HG02973 (cell line): ENCODE measurements at regions not wholly inside any gene's neighbourhood (a gene's known extent, or its start where the extent isn't known, plus 50 kb on each side); places are given as distances from the start of the nearest gene placed in this dataset.
"Not testable (repeated sequence)": the region's sequence is repeated elsewhere in the genome, so short reads cannot be mapped to it uniquely, and the experiment has no call there.

Experiments used
- ATAC-seq: cut with Tn5 transposase; IDR thresholded peaks from one replicate; pipeline ENCODE4 v1.9.1; 2021; ENCODE audit warnings: moderate library complexity; ENCODE audit not compliant: unreplicated experiment

DNA sequence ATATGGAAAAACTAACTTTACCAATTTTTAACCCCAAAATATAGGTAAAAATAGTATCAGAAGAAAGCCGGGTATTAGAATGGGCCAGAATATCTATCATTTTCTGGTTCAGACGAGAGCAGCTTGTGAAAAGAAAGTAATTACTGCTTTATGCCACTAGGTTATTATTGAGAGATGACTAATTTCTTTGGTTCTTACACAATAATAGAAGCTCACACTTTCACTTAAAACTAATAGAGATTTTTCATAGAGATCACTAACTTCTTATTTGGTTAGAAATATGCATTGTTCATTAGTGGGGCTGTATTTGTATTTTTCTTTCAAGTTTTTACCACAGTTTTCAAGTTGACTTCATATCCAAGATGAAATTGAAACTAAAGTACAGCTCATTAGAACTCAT lies 1241.2 kb upstream of the FLRT2 start:
- no peak for ATAC-seq

DNA sequence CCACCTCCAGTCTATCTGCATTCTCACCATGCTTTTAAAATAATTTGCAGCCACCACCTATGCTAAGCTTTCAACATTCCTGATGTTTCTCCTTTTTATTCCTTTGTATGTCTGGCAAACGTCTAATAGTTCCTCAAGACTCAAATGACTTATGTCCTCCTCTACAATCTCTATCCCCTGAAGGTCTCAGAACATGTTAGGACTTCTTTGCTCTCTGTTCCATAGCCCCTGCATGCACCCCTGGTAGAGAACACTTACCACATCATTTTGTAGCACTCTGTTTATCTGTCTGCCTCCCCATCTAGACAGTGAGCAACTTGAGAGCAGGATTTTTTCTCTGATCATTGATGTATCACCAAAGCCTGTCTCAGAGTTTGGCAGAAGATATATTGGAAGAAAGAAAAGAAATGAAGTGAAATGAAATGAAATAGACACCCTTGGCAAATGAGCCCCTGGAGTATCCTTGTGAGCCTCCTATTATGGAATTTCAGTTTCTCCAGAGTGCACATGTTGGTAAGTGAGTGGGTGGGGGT lies 1231.2 kb upstream of the FLRT2 start:
- no peak for ATAC-seq

DNA sequence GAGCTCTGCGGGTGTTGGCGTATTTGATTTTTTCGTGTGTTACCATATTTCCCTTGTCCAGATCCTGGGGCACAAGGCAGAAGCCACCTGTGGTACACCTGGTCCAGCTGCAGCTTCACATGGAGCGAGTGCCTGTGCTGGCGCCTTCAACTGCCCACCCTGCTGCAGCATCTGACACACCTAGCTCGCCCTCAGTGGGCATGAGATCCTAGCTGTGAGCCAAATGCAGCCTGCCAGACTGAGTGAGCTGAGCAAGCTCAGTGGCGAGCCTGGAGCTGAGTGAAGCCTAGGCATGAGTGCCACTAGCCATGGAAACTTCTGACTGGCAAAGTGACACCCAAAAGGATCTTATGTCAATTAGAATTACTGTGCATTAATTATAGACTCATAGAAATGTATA lies 1226.8 kb upstream of the FLRT2 start:
- ATAC-seq: no peak

DNA sequence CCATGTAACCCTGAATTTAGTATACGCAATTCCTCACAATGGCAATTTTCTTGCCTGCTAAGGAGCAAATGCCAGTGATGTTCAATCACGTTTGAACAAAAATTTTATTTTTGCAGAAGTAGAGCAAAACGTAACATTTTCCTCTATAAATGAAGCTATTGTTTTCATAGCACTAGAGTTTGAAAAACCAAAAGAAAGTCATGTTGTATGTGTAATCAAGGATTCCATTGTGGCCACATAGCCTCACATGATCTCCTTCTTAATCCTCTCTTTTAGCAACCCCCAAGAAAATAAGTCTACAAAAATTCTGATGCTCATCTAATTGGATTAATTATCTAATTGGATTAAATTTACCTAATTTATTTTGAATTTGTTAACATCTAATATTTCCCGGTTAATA lies 1217.4 kb upstream of the FLRT2 start:
- no peak for ATAC-seq

DNA sequence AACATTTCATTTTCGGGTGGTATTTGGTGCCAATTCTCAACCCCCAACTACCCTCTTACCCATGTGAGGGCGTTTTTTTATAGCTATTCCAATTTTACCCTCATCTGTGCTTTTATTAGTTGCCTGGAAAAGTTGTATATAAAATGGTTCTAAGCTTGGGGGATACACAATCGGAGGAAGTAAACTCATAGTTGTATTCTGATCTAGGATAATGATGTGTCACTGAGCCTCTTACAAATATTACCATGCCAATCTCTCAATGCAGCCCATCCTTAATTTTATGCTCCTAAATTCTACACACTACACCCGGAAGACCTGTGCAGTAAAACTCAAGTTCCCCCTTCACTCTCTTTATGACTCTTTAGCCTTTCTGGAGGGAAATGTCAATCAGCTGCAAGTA lies 1206.5 kb upstream of the FLRT2 start:
- no peak for ATAC-seq

DNA sequence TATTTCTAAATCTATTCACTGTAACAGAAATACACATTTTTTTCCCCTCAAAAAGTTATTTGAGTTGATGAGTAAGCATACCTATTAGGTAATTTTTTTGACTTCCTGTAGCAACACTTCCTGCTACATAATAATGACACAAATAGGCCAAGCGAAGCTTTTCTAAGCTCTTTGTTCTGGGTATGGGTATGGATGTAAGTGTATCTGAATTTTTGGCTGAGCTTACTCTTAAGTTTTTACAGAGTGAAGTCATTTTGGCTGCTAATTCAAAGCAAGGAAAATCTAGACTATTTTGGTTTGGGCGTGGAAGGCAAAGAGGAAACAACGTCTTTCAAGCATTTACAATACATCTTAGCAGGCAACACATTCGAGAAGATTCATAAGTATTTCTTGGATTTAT lies 1206.0 kb upstream of the FLRT2 start:
- no peak for ATAC-seq

DNA sequence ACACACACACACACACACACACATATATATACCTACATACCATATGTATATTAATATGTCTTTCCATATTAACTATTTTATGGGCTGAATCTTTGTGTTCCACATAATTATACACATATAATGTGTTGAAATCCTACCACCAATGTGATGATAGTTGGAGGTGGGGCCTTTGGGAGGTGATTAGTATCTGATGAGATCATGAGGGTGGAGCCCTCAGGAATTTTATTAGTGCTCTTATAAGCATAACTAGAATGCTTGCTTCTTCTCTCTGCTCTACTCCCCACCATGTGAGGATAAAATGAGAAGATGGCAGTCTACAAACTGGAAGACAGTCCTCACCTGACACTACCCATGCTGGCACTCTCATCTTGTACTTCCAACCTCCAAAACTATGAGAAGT lies 1193.5 kb upstream of the FLRT2 start:
- ATAC-seq: no peak

DNA sequence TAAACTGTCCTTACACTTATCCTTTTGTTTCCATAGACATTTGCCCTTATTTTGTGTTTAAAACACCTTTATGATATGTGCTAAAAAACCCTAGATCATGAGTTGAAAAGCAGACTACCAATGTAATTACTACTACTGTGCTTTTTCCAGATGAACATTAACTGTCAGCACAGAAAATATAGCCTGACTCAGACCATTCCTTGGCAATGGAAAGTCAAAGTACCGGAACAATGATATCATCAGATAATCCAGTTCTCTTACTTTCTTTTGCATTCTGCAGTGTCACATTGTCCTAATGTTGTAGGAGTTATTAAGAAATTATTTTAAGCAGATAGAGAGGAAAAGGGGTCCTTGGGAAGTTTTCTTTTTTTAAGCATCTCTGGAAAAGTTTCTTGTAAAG lies 1189.0 kb upstream of the FLRT2 start:
- ATAC-seq: no peak

DNA sequence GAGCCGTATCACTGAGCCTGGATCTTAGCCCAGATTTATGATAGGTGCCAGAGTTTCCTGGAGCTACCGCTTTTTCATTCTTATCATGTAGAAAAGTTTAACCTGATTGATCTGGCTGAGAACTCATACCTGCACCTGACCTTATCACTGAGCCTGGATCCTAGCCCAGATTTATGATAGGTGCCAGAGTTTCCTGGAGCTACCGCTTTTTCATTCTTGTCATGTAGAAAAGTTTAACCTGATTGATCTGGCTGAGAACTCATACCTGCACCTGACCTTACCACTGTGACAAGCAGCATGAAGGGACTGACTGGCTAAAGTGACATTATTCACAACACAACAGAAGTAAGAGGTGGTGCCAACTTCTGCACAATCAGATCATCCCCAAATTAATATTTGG lies 1188.1 kb upstream of the FLRT2 start:
- ATAC-seq: not testable (repeated sequence)

DNA sequence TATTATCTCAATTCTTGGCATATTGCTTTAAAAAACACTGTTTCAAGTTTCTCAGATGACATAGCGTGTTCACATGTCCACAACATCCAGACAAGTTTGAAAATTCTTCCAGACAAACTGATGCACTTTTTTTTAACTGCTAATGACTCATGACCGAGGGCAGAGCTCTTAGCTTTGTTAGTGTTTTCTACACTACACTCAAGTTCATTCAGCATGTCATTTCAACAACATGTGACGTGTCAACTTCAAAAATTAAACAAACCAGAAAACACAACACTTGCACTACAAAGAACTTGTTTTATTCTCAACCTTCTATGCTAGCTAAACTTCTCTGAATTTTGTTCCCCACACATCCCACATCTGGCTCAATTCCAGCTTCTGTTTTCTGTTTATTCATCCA lies 1186.3 kb upstream of the FLRT2 start:
- ATAC-seq: no peak

DNA sequence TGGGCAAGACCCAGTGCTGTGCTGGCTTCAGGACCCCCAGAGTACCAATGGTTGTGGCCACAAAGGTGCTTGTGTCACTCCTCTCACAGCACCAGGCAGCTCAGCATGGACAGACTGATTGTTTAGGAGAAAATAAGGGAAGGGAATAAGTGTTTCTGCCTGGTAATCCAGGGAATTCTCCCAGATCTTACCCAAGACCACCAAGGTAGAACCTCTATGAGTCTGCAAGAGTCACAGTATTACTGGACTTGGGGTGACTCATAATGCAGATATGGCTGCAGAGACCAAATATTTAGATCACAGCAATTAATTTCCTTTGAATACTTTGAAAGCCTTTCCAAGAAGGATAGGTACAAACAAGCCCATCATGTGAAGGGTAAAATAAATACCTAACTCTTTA lies 1178.3 kb upstream of the FLRT2 start:
- no peak for ATAC-seq

DNA sequence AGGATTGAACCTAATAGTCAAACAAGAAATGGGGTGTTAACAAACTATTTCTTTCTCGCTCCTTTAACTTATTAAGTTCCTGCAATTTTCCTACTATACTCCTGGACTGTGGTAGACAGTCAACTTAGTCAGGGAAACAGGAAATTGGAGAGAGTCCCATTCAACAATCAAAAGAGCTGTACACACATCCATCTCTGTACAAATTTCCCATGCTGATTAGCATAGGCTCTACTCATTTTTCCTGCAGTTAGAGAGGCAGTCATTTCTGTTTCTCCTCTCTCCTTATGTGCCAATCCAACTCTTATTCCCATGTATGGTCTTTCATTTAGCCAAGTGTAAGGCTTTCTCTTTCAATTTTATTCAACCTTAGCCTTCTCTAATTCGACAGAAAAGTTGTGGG lies 1168.5 kb upstream of the FLRT2 start:
- ATAC-seq: no peak

DNA sequence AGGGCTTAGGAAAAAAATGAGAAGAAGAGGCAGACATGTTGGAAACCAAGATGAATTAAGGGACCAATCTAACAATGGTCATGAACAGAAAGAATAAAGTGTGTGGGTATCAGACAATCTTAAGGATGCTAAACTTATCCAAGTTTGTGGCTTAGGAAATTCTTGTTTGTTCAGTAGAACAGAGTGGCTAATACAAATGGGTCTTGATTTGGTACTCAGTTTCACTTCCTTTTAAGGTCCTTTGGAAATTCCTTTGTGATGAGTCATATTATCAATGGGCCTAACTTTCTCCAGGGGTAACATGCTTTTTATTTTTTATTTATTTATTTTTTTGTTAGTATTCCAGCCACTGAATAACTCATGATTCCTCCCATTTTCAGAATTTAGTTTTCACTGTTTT lies 1154.7 kb upstream of the FLRT2 start:
- no peak for ATAC-seq

DNA sequence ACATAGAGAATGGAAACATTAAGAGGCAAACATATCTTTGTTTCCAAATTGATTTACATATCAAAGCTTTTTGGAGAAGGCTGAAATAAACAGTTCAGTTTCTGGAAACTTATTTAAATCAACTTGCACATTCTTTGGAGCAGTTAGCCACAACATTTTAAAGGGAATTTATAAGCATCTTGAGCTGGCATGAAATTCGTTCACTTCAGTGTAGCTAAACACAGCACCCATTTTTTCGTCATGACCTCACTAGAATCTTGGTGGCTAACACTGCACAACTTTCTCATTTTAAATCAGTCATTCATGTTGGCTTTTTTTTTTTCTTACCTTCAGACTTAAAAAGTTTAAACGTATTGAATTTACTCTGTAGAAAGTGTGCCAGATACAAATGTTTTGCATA lies 1139.9 kb upstream of the FLRT2 start:
- ATAC-seq: no peak

DNA sequence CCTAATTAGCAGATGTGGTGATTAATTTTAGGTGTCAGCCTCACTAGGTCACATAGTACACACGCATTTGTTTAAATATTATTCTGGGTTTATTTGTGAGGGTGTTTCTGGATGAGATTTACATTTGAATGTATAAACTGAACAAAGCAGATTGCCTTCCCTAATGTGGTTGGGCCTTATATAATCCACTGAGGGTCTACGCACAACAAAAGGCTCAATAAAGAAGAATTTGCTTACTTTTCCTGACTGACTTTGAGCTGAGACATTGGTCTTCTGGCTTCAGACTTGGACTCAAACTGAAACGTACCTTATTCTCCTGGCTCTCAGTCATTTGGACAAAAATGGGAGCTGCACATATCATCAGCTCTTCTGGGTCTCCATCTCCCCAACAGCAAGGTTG lies 1132.3 kb upstream of the FLRT2 start:
- ATAC-seq: no peak

DNA sequence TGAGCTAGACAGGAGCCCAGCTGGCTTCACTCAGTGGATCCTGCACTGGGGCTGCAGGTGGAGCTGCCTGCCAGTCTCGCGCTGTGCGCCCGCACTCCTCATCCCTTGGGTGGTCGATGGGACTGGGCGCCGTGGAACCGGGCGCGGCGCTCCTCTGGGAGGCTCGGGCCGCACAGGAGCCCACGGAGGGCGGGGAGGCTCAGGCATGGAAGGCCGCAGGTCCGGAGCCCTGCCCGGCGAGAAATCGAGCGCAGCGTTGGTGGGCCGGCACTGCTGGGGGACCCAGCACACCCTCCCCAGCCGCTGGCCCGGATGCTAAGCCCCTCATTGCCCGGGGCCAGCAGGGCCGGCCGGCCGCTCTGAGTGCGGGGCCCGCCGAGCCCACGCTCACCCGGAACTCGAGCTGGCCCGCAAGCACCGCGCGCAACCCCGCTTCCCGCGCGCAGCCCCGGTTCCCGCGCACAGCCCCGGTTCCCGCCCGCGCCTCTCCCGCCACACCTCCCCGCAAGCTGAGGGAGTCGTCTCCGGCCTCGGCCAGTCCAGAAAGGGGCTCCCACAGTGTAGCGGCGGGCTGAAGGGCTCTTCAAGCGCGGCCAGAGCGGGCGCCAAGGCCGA lies 1130.5 kb upstream of the FLRT2 start:
- ATAC-seq: no peak

DNA sequence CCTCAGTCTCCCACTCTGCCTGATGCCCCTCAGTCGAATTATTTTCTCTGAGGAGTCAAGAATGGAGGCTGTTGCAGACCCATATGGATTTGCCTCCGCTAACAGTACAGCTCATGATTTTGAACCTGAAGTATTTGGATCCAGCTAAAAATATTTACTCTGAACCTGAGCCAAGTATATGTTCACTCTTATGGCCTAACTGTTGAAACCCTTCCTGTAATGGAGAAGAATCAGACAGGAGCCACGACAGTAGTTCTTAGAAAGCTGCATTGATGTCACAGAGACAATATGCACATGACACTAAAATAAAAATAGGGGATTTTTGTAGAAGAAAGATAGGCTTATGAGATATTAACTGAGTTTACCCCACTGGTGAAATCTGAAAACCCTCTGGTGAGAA lies 1128.3 kb upstream of the FLRT2 start:
- no peak for ATAC-seq

DNA sequence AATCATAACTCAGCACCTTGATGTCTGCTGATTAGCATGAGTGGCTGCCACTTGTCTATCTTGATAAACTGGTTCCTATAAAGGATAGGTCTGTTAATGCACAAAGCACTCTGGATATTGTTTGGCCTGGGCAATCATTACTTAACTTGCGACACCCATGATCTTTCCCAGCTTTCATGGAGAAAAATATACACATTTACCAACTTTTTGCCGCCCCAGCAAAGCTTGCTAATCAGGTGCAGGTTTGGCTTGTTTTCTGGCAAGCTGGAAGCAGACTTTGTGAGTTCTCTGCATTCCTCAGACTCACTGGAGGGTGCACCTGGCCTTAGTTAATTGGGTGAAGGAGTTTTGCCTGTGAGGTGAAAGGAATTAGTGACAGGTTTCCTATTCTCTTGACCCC lies 1126.4 kb upstream of the FLRT2 start:
- ATAC-seq: no peak

DNA sequence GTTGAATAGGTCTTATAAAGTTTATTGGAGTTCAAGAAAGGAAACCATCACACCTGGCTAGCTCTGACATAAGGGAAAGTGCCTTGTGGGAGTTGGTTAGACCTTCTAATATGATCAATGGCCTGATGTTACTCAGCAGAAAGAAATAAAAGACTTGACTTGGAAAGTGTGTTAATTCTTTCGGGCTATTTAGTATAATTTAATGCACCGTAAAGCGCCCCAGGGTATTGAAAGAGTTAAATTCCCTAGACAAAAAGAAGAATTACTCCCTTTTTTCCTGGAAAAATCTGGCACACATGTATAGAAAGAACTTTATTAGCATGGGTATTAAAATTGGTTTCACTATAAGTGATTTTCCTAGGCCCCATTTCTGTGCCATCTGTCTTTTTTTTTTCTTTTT lies 1125.7 kb upstream of the FLRT2 start:
- no peak for ATAC-seq

DNA sequence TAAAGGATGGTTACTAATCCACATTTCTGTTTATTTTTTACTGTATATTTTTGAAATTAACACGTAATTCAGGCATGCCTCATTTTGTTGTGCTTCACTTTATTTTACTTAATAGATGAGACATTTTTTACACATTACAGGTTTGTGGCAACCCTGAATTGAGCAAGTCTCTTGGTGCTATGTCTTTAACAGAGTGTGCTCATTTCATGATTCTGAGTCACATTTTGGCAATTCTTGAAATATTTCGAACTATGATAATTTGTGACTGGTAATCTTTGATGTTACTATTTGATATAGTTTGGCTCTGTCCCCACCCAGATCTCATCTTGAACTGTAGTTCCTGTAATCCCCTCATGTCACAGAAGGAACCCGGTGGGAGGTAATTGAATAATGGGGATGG lies 1120.5 kb upstream of the FLRT2 start:
- ATAC-seq: no peak

DNA sequence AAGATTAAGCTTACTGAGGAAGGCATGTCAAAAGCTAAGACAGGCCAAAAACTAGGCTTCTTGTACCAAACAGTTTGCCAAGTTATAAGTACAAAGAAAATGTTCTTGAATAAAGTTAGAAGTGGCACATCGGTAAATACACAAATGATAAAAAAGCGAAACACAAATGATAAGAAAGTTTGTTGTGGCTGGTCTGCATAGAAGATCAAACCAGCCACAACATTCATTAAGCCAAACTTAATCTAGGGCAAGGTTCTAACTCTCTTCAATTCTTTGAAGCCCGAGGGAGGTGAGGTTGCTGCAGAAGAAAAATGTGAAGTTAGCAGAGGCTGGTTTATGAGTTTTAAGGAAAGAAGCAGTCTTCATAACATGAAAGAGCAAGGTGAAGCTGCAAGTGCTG lies 1119.6 kb upstream of the FLRT2 start:
- ATAC-seq: no peak

DNA sequence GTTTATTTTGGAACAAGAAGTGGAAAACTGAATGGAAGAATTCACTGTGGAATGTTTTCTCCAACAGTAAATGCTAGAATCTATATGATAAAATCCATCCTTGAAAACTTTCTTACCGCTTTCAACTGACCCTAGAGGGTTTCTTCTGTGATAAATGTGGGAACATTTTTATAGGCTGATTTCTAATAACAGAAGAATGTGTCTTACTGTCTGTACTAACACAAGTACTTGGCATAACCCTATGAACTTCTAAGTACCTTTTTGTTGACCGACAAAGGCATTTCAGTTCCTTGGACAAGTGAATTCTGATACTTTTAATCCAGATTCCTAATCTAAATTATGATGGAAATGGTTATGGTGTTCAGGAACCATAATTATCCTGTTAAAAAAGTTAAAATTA lies 1109.7 kb upstream of the FLRT2 start:
- no peak for ATAC-seq

DNA sequence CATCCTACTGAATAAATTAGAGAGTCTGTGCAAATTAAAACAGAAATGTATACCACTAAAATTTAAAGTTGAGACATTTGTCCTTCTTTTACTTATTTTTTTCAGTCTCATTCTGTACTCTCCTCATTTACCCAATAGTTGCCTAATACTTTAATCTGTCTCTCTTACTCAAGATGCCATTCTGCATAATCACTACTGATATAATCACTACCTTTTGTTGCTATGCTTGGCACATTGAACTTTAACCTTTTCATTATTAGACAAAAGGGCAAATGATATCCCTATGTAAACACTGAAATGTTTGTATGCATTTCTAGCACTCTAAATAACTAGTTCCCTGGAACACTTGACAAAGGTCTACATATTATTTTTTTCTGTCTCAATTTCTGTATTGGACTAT lies 1108.3 kb upstream of the FLRT2 start:
- no peak for ATAC-seq

DNA sequence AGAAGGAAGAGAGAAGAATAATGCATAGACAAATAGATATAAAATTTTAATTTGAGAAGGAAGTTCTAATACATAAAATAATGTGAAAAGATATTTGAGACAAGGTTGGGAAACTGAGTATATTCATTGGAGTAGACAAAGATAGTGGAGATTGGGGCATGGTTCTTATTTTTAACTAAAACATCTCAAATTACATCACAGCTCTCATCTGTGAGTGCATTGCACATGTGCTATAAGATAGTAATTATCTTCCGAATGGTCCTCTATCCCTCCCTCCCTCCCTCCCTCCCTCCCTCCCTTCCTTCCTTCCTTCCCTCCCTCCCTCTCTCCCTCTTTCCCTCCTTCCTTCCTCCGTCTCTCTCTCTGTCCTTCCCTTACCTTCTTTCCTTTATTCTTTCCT lies 1104.0 kb upstream of the FLRT2 start:
- no peak for ATAC-seq
